ENCODE measurements at regions not wholly inside any gene's neighbourhood (a gene's known extent, or its start where the extent isn't known, plus 50 kb on each side); places are given as distances from the start of the nearest gene placed in this dataset.

DNA sequence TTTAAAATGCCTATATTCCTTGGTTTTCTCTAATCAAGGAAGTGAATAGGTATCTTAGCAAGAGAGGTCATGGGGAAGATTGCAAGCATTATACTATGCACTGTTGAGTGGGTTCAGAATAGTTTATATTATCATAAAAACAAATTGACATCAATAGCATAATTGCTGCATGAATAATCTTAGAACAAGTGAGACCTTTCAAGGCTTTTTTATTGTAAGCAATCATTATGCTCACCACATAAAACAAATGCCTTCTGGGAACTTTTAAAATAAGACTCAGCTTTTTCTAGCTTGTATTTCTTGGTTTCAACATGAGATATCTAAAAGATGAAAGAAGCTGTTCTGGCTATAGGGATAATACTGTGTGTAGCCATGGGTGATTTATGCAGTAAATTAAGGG is 135.6 kb upstream of the ZC3H12C start:
- Histone ChIP-seq H3K4me3 (no peak overlapping the region), H3K27ac (ENCODE audit: control insufficient read depth, insufficient read depth) (no peak overlapping the region), H3K9me3 (replicated peaks; ENCODE audit: control insufficient read depth, insufficient read depth, low read length) (peaks cover under 1% of the 10 kb centered on the region; the same call in 2 of the 3 replicates), H3K4me2 (ENCODE audit: control insufficient read depth, insufficient read depth) (no peak overlapping the region), H3K4me1 (ENCODE audit: control insufficient read depth, insufficient read depth, low read length) (peaks cover 34% of the 10 kb centered on the region), H3K36me3 (ENCODE audit: control insufficient read depth in 2 of 2, insufficient read depth in 2 of 2, low read length in 1 of 2) (no peaks in the 10 kb centered on the region), H3K9ac (ENCODE audit: control insufficient read depth, insufficient read depth, low read length) (no peak overlapping the region), H3K27me3 (replicated peaks in 1 of 2; ENCODE audit: control insufficient read depth in 2 of 2, insufficient read depth in 2 of 2, low read length in 1 of 2) (no peaks in the 10 kb centered on the region), H2AFZ (ENCODE audit: control insufficient read depth, low read depth, low read length) (no peak overlapping the region), H4K20me1 (ENCODE audit: control insufficient read depth, insufficient read depth) (no peaks in the 10 kb centered on the region), H3K79me2 (ENCODE audit: control insufficient read depth, insufficient read depth, low read length) (no peaks in the 10 kb centered on the region)
- POLR2A ChIA-PET = interaction anchor here (0.5 to 4.8 kb wide), 10 partner anchors 8 to 137 kb away, joined by 3 to 42 read pairs (median 6); no protein-coding TSS in a partner anchor
- CTCF ChIA-PET = interaction anchor here (0.6 to 4.5 kb wide), 11 partner anchors 8 to 337 kb away, joined by 3 to 36 read pairs (median 4); no protein-coding TSS in a partner anchor
- no peak for FAIRE-seq
- BruUV-seq (replicated peaks) = TSS peak; percentile 86
- TF ChIP-seq NFYB (IDR thresholded peaks at IDR 0.05; ENCODE audit: insufficient read depth, low read depth, low read length) (no peak), MEF2B (IDR thresholded peaks at IDR 0.05; ENCODE audit: partially characterized antibody, poor library complexity, severe bottlenecking) (no peak), NFXL1 (IDR thresholded peaks at IDR 0.05; ENCODE audit: borderline replicate concordance) (no peak), GABPA (IDR thresholded peaks at IDR 0.05; ENCODE audit: low read depth) (no peak), ZNF207 (IDR thresholded peaks at IDR 0.05; ENCODE audit: borderline replicate concordance) (no peak), CBX3 (IDR thresholded peaks at IDR 0.05; ENCODE audit: borderline replicate concordance, low read depth) (no peak), BHLHE40 (IDR thresholded peaks at IDR 0.05; ENCODE audit: borderline replicate concordance in 1 of 2, low read depth in 2 of 2, low read length in 1 of 2) (no peak), MTA2 (IDR thresholded peaks at IDR 0.05; ENCODE audit: low read depth) (no peak), IKZF1 (conservative IDR thresholded peaks at IDR 0.05) (no peak), ZBED1 (IDR thresholded peaks at IDR 0.05; ENCODE audit: borderline replicate concordance) (no peak), SMAD1 (IDR thresholded peaks at IDR 0.05; ENCODE audit: low read depth, partially characterized antibody) (no peak), FOXK2 (IDR thresholded peaks at IDR 0.05) (no peak)
- TF ChIP-seq, protein P1, sequence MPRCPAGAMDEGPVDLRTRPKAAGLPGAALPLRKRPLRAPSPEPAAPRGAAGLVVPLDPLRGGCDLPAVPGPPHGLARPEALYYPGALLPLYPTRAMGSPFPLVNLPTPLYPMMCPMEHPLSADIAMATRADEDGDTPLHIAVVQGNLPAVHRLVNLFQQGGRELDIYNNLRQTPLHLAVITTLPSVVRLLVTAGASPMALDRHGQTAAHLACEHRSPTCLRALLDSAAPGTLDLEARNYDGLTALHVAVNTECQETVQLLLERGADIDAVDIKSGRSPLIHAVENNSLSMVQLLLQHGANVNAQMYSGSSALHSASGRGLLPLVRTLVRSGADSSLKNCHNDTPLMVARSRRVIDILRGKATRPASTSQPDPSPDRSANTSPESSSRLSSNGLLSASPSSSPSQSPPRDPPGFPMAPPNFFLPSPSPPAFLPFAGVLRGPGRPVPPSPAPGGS (IDR thresholded peaks at IDR 0.05; ENCODE audit: borderline replicate concordance, insufficient read depth, low read depth, low read length, poor library complexity, severe bottlenecking) = no peak
- TF ChIP-seq, protein P2, sequence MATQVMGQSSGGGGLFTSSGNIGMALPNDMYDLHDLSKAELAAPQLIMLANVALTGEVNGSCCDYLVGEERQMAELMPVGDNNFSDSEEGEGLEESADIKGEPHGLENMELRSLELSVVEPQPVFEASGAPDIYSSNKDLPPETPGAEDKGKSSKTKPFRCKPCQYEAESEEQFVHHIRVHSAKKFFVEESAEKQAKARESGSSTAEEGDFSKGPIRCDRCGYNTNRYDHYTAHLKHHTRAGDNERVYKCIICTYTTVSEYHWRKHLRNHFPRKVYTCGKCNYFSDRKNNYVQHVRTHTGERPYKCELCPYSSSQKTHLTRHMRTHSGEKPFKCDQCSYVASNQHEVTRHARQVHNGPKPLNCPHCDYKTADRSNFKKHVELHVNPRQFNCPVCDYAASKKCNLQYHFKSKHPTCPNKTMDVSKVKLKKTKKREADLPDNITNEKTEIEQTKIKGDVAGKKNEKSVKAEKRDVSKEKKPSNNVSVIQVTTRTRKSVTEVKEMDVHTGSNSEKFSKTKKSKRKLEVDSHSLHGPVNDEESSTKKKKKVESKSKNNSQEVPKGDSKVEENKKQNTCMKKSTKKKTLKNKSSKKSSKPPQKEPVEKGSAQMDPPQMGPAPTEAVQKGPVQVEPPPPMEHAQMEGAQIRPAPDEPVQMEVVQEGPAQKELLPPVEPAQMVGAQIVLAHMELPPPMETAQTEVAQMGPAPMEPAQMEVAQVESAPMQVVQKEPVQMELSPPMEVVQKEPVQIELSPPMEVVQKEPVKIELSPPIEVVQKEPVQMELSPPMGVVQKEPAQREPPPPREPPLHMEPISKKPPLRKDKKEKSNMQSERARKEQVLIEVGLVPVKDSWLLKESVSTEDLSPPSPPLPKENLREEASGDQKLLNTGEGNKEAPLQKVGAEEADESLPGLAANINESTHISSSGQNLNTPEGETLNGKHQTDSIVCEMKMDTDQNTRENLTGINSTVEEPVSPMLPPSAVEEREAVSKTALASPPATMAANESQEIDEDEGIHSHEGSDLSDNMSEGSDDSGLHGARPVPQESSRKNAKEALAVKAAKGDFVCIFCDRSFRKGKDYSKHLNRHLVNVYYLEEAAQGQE (IDR thresholded peaks at IDR 0.05; ENCODE audit: low read depth, low read length) = no peak
- TF ChIP-seq, protein P3, sequence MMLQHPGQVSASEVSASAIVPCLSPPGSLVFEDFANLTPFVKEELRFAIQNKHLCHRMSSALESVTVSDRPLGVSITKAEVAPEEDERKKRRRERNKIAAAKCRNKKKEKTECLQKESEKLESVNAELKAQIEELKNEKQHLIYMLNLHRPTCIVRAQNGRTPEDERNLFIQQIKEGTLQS (IDR thresholded peaks at IDR 0.05; ENCODE audit: borderline replicate concordance, extremely low read depth, low read depth, low read length) = no peak
- peak; percentile 2 for ATAC-seq
- RAD21 ChIA-PET (ENCODE audit: unreplicated experiment) = interaction anchor here (0.6 to 14.2 kb wide), 13 partner anchors 11 to 140 kb away, joined by 3 to 185 read pairs (median 8); partner anchors contain the start of gene ZC3H12C
- SMC1A ChIA-PET (ENCODE audit: uncharacterized antibody, unreplicated experiment) = interaction anchor here (0.7 to 11.6 kb wide), 19 partner anchors 11 to 153 kb away, joined by 3 to 223 read pairs (median 5); no protein-coding TSS in a partner anchor
- intact Hi-C loops (cut with micrococcal nuclease; ENCODE audit: unreplicated experiment) (loop anchor here (2.0 kb wide), 1 partner anchor 69 kb away; no protein-coding TSS in a partner anchor), in situ Hi-C loops (cut with MboI) (loop anchor here (5.0 to 10.0 kb wide), 2 partner anchors 415 to 1417 kb away; partner anchors contain the start of gene POU2AF1)
- no peak for DNase-seq (ENCODE audit: low read depth, low spot score)
